Activated CD8-positive, alpha-beta T cell treated with anti-CD3 and anti-CD28 coated beads, Interleukin-2, amount 10 ng/mL, durations not matched to agents 7 days and 5 days (primary cell): ENCODE measurements at regions not wholly inside any gene's neighbourhood (a gene's known extent, or its start where the extent isn't known, plus 50 kb on each side); places are given as distances from the start of the nearest gene placed in this dataset.

Experiments
- ATAC-seq: fragments of 150-1000 bp; cut with Tn5 transposase; one replicate; pipeline ENCODE4 v1.10.0; 2021; ENCODE audit warnings: moderate library complexity
- CTCF ChIA-PET: fragments of 350-600 bp; sonication (Branson Sonifier 250); formaldehyde crosslinking; loops from one replicate; lab custom pipeline; 2021; ENCODE audit warnings: antibody characterized with exemption; lab: Charles Lee
- POLR2A ChIA-PET: fragments of 350-600 bp; sonication (Branson Sonifier 250); formaldehyde crosslinking; loops from one replicate; lab custom pipeline; 2021; ENCODE audit warnings: antibody characterized with exemption; lab: Charles Lee
- DNase-seq: peaks from one replicate; pipeline ENCODE4 v3.0.0-alpha.2; 2020
- H3K27ac Mint-ChIP-seq: one replicate; pipeline ENCODE4 v1.8.0; 2021; ENCODE audit warnings: mild to moderate bottlenecking, mixed read lengths
- H3K27me3 Mint-ChIP-seq: one replicate; pipeline ENCODE4 v1.8.0; 2021; ENCODE audit warnings: low read depth, mixed read lengths
- H3K36me3 Mint-ChIP-seq: one replicate; pipeline ENCODE4 v1.8.0; 2021; ENCODE audit warnings: low read depth, mixed read lengths
- H3K4me1 Mint-ChIP-seq: one replicate; pipeline ENCODE4 v1.8.0; 2021; ENCODE audit warnings: low read depth, mixed read lengths
- H3K4me3 Mint-ChIP-seq: one replicate; pipeline ENCODE4 v1.8.0; 2021; ENCODE audit warnings: mild to moderate bottlenecking, mixed read lengths
- H3K9me3 Mint-ChIP-seq: one replicate; pipeline ENCODE4 v1.8.0; 2022; ENCODE audit warnings: mixed read lengths; ENCODE audit not compliant: insufficient read depth

DNA sequence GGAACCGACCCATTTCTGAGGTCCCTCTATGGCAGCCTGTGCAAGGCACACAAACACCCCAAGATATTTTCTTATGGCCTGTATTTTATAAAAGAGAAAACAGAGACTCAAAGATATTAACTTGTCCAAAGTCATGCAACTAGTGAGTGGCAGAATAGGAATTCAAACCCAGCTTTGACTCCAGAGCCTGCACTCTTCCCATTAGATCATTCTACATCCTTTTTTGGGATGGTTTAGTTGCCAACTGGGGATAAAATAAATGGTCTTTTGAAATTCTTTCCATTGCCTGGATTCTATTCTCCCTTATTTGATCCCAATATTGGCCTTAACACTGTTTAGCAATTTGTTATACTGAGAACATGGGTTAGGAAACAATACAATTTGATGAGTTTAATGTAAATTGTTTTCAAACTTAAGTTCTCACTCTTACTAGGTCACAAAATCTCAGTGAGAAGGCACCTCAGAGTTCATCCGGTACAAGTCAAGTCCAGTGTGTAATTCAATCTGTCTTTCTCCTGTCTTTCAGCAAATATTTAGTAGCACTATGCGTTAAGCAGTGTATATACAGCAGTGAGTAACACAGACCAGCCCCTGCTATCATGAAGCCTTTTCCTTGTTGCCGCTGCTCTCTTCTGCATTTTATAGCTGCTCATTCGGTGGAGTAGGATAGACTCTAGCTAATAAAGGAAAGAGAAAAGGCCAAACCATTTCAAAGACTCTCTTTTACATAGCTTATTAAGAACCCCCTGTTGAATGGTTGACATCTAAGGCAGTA, 162.1 kb upstream of the IFNG-AS1 start:
- H3K9me3 Mint-ChIP-seq = no peaks in the 10 kb centered on the region

DNA sequence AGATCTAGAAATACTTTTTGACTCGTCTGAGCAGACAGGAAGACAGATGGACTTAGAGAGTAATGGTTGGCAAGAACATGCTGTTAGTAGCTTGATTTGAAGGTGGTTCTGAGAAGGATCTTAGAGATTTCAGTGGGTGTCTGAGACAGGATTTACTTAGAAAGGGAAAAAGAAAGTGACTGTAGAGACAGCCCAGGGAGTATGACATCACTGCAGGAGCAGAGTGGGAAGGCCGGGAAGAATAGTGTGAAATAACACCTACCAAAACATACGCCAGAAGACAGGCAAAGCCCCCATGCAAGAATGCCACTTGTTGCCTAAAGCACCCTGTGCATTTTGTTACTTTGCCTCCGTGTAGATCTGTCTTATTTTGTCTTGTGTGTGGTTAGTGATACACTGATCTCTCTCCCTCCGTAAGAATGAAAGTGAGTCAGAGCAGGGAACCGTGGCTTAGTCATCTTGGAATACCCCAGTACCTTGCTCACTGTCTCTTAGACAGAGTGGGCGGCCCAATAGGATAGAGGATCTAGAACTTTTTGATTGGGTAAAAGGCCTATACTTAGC, 161.3 kb upstream of the IFNG-AS1 start:
- H3K27ac Mint-ChIP-seq = peak overlapping the region; percentile 17
- H3K4me3 Mint-ChIP-seq = no peak overlapping the region
- peaks cover 4% of the 10 kb centered on the region for H3K4me1 Mint-ChIP-seq
- DNase-seq (no peak), ATAC-seq (no peak)
- no peaks in the 10 kb centered on the region for H3K27me3 Mint-ChIP-seq
- no peaks in the 10 kb centered on the region for H3K36me3 Mint-ChIP-seq
- H3K9me3 Mint-ChIP-seq = no peaks in the 10 kb centered on the region
- ChIA-PET CTCF (interaction anchor here (1.5 kb wide), 1 partner anchor 115 kb away, joined by 4 read pairs; no protein-coding TSS in a partner anchor), POLR2A (no interaction called here)

More for the DNA sequence above, 162.1 kb upstream of the IFNG-AS1 start:
- H3K27me3 Mint-ChIP-seq = no peaks in the 10 kb centered on the region
- ATAC-seq (no peak), DNase-seq (no peak)
- no peaks in the 10 kb centered on the region for H3K36me3 Mint-ChIP-seq
- H3K4me3 Mint-ChIP-seq = no peak overlapping the region
- H3K4me1 Mint-ChIP-seq = peaks cover 4% of the 10 kb centered on the region
- H3K27ac Mint-ChIP-seq = no peak overlapping the region
- ChIA-PET POLR2A (no interaction called here), CTCF (interaction anchor here (1.5 kb wide), 1 partner anchor 116 kb away, joined by 4 read pairs; no protein-coding TSS in a partner anchor)

DNA sequence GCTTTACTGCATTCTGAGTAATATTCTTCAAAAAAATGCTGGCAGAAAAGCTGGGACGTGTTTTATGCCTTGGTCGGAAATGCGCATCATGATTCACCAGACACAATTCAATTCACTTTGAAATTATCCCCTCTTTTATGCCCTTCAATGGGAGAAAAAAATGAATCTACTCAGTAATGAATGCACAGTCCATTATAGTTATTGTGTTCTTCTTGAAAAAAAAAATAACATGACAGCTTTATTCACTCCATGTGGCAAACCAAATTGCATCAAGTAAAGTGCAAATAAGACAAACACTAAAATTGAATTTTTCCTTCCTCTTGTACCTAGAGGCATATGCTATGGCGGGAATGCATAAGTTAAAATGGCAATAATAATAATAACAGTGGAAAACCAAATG, 159.4 kb upstream of the IFNG-AS1 start:
- Mint-ChIP-seq H3K4me3 (no peak overlapping the region), H3K36me3 (no peaks in the 10 kb centered on the region), H3K9me3 (no peaks in the 10 kb centered on the region), H3K27ac (no peak overlapping the region), H3K27me3 (no peaks in the 10 kb centered on the region), H3K4me1 (peaks cover 4% of the 10 kb centered on the region)
- ChIA-PET CTCF (interaction anchor here (1.6 kb wide), 1 partner anchor 125 kb away, joined by 3 read pairs; no protein-coding TSS in a partner anchor), POLR2A (interaction anchor here (0.7 kb wide), 1 partner anchor 53 kb away, joined by 3 read pairs; no protein-coding TSS in a partner anchor)
- no peak for DNase-seq
- no peak for ATAC-seq

DNA sequence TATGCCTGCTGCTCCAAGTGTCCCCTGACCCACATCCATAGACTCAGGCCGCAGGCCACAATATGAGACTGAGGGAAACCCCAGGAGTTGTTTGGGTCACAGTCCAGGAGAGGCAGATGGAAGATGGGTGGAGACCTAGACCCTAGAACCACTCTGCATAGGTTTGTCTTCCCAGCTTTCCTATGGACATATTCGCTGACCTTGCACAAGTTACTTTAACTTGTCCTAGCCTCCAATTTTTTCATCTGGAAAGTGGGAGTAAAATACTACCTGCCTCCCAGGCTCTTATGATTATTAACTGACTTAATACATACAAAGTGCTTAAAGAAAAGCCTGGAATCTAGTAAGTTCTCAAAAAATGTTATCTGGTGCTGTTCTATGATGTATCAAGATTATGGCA, 157.1 kb upstream of the IFNG-AS1 start:
- POLR2A ChIA-PET = no interaction called here
- DNase-seq (no peak), ATAC-seq (no peak)
- no peaks in the 10 kb centered on the region for H3K36me3 Mint-ChIP-seq
- no peaks in the 10 kb centered on the region for H3K9me3 Mint-ChIP-seq
- CTCF ChIA-PET = interaction anchor here (1.2 kb wide), 1 partner anchor 27 kb away, joined by 3 read pairs; no protein-coding TSS in a partner anchor
- H3K4me3 Mint-ChIP-seq = no peak overlapping the region
- H3K27ac Mint-ChIP-seq = no peak overlapping the region
- H3K27me3 Mint-ChIP-seq = no peaks in the 10 kb centered on the region
- H3K4me1 Mint-ChIP-seq = peaks cover 4% of the 10 kb centered on the region

DNA sequence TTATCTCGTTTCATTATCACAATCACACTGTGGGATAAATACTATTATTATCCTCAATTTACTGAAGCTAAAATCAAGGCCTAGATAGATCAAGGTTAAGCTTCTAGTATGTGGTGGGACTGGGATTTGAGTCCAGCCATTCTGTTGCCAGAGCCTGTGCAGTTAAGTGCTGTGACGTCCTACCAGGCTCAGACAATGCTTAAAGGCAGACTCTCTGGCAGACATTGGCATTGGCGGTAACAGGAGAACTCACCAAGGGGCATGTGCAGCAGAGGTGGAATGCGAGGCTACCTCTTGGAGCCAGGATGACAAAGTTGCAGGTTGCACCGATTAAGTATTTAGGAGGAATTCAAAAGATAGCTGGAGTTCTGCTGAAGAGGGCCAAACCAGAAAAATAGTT, 155.6 kb upstream of the IFNG-AS1 start:
- Mint-ChIP-seq H3K9me3 (peaks cover 6% of the 10 kb centered on the region), H3K27ac (no peak overlapping the region), H3K36me3 (no peaks in the 10 kb centered on the region), H3K4me3 (no peak overlapping the region), H3K27me3 (no peaks in the 10 kb centered on the region), H3K4me1 (no peaks in the 10 kb centered on the region)
- no peak for DNase-seq
- CTCF ChIA-PET = no interaction called here
- no peak for ATAC-seq
- POLR2A ChIA-PET = no interaction called here

DNA sequence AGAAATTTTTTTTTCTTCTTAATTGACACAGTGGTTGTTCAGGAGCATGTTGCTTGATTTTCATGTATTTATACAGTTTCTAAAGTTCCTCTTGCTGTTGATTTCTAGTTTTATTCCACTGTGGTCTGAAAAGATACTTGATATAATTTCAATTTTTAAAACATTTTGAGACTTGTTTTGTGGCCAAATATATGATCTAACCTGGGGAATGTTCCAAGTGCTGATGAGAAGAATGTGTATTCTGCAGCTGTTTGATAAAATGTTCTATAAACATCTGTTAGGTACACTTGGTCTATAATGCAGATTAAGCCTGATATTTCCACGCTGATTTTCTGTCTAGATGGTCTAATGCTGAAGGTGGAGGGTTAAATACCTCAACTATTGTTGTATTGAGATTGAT, 151.4 kb upstream of the IFNG-AS1 start:
- ChIA-PET POLR2A (no interaction called here), CTCF (no interaction called here)
- no peak for DNase-seq
- no peak for ATAC-seq
- Mint-ChIP-seq H3K27me3 (no peaks in the 10 kb centered on the region), H3K4me1 (peaks cover 3% of the 10 kb centered on the region), H3K36me3 (no peaks in the 10 kb centered on the region), H3K4me3 (no peak overlapping the region), H3K9me3 (peaks cover 15% of the 10 kb centered on the region), H3K27ac (no peak overlapping the region)

DNA sequence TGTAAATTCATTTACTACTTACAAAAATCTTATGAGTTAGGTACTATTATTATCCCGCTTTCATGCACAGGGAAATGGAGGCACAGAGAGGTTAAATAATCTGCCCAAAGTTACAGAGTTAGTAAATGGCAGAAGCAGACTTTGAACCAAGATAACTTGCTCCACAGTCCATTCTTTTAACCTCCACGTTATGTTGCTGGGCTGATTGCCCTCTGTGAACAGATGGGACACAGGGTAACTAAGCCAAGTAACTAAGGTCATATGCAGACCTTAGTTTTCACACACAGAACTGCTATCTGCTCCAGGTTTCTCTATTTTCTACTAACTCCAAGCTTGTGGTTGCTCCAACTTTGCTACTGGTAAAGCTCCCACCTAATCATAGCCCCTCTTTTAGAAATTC, 147.1 kb upstream of the IFNG-AS1 start:
- H3K4me3 Mint-ChIP-seq = no peak overlapping the region

DNA sequence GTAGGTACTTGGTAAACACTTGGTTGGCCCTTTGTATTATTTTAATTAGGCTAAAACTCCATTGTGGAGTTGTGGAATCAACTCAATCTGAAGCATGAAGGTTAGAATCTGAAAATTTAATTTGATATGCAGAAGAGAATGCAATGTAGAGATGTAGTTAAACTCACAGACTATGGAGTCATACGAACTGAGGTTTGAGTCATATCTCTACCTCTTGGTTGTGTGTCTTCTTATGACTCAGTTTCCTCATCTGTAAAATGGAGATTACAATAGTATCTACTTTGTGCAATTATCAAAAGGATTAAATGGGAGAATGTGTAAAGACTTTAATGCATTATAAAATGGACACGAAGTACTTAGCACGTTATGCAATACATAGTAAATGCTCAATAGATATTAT, 146.0 kb upstream of the IFNG-AS1 start:
- CTCF ChIA-PET = no interaction called here
- Mint-ChIP-seq H3K36me3 (no peaks in the 10 kb centered on the region), H3K27me3 (no peaks in the 10 kb centered on the region), H3K27ac (no peak overlapping the region), H3K4me3 (no peak overlapping the region), H3K4me1 (peaks cover 3% of the 10 kb centered on the region), H3K9me3 (peaks cover 13% of the 10 kb centered on the region)
- POLR2A ChIA-PET = no interaction called here
- DNase-seq (no peak), ATAC-seq (no peak)

More for the DNA sequence above, 147.1 kb upstream of the IFNG-AS1 start:
- CTCF ChIA-PET = no interaction called here
- DNase-seq (no peak), ATAC-seq (no peak)
- no peaks in the 10 kb centered on the region for H3K27me3 Mint-ChIP-seq
- no peak overlapping the region for H3K27ac Mint-ChIP-seq
- H3K9me3 Mint-ChIP-seq = peaks cover 15% of the 10 kb centered on the region
- H3K4me1 Mint-ChIP-seq = peaks cover 3% of the 10 kb centered on the region
- H3K36me3 Mint-ChIP-seq = no peaks in the 10 kb centered on the region
- POLR2A ChIA-PET = no interaction called here

DNA sequence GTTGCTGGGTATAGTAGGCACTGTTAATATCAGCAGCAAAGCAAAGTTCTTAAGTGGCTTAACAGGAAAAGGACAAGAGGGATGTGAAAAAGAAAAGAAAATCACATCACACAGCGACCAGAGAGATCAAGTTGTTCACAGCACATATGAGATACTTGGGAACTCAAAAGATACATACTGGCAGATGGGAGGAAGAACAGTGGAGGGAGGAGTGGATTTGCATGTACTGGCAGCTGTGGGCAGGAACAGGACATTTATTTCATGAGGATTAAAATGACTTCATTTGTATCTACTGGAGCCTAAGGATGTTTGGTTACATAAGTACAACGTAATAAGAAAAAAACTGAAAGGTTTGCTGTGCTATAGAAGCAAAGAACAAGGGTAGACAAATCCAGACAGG, 136.5 kb upstream of the IFNG-AS1 start:
- ATAC-seq (no peak), DNase-seq (no peak)
- Mint-ChIP-seq H3K4me1 (no peaks in the 10 kb centered on the region), H3K27me3 (no peaks in the 10 kb centered on the region), H3K4me3 (no peak overlapping the region), H3K36me3 (no peaks in the 10 kb centered on the region), H3K27ac (no peak overlapping the region), H3K9me3 (peaks cover 4% of the 10 kb centered on the region)
- POLR2A ChIA-PET = no interaction called here
- CTCF ChIA-PET = no interaction called here

DNA sequence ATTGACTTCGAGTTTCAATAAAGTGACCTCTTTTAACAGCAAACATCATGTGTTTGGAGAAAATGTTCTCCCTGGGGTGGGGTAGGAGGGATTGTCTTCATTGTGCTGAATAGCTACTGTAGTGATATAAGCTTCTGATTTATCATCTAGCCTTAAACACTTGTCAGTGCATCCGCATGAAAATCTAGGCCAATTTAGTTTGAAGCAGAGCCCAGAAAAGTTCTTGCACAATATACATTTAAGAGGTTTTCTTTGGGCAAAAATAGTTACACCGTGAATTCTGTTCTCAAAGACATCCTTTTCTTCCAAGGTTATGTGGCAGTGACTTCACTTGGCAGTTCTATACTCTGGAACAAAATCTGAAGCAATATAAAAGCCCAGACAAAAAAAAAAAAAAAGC, 136.0 kb upstream of the IFNG-AS1 start:
- Mint-ChIP-seq H3K9me3 (peaks cover 4% of the 10 kb centered on the region), H3K27me3 (no peaks in the 10 kb centered on the region), H3K4me1 (no peaks in the 10 kb centered on the region), H3K27ac (no peak overlapping the region), H3K4me3 (no peak overlapping the region), H3K36me3 (no peaks in the 10 kb centered on the region)
- POLR2A ChIA-PET = no interaction called here
- CTCF ChIA-PET = no interaction called here
- DNase-seq (no peak), ATAC-seq (no peak)

DNA sequence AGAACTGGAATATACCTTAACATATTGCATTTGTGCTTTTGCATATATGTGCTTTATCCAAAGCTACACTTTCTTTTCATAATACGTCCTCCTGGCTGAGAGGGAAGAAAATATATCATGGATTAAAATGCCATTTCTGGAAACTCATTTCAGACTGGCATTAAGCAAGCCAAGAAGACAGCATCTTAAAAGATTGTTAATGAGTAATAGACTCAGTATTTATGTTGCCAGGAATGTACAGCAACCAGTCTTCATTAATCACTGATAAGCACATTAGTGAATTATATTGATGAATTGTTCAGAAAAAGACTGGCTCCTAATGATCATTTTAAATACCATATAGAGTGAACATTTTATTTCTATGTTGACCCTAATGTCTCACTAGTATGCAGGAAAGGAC, 134.9 kb upstream of the IFNG-AS1 start:
- Mint-ChIP-seq H3K27ac (no peak overlapping the region), H3K27me3 (no peaks in the 10 kb centered on the region), H3K4me1 (no peaks in the 10 kb centered on the region), H3K4me3 (no peak overlapping the region), H3K9me3 (peaks cover 4% of the 10 kb centered on the region), H3K36me3 (no peaks in the 10 kb centered on the region)
- ChIA-PET CTCF (no interaction called here), POLR2A (no interaction called here)
- ATAC-seq (no peak), DNase-seq (no peak)

DNA sequence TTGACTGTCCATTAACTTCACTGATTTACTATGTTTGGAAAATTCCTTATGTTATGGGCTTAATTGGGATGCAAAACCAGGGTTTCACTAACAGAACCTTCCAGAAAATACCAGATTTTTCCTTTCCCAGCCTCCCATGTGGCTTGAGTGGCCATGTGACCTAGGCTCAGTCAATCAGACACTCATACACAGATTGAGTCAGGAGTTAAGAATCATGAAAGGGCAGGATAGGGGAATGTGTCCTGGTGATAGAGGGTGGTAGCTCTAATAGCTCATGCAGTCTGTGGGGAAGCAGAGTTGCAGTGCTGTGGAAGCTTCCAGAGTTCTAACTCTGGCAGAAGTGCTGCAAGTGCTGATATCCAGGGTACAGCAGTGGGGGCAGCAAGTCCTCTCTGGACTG, 134.1 kb upstream of the IFNG-AS1 start:
- no peaks in the 10 kb centered on the region for H3K36me3 Mint-ChIP-seq
- ChIA-PET POLR2A (no interaction called here), CTCF (no interaction called here)
- ATAC-seq = no peak
- no peaks in the 10 kb centered on the region for H3K4me1 Mint-ChIP-seq
- H3K4me3 Mint-ChIP-seq = no peak overlapping the region
- H3K27me3 Mint-ChIP-seq = no peaks in the 10 kb centered on the region
- H3K27ac Mint-ChIP-seq = no peak overlapping the region
- H3K9me3 Mint-ChIP-seq = no peaks in the 10 kb centered on the region
- no peak for DNase-seq
